ENCODE measurements at regions not wholly inside any gene's neighbourhood (a gene's known extent, or its start where the extent isn't known, plus 50 kb on each side); places are given as distances from the start of the nearest gene placed in this dataset.

- TF ChIP-seq CTCF (IDR thresholded peaks at IDR 0.05) (no peak), EP300 (IDR thresholded peaks at IDR 0.05) (no peak)
Measured at GRCh38 chr1:82329226-82329625, 528.5 kb downstream of the ADGRL2 start.
